Loucy (cell line): ENCODE measurements at regions not wholly inside any gene's neighbourhood (a gene's known extent, or its start where the extent isn't known, plus 50 kb on each side); places are given as distances from the start of the nearest gene placed in this dataset.

Experiments used
- H2AFZ ChIP-seq: fragments of 200-600 bp; sonication (generic); 2 replicates; pipeline ENCODE4 v1.6.0; 2016; ENCODE audit warnings: antibody characterized with exemption, mild to moderate bottlenecking, low read length, moderate library complexity
- H3F3A ChIP-seq: fragments of 200-600 bp; 2 replicates; pipeline ENCODE4 v1.6.0; 2016; ENCODE audit warnings: antibody characterized with exemption, low read depth, mild to moderate bottlenecking
- H3K27me3 ChIP-seq: fragments of 200-600 bp; sonication (generic); 2 replicates; pipeline ENCODE4 v1.6.1; 2014; ENCODE audit warnings: low read length, mild to moderate bottlenecking; ENCODE audit not compliant: insufficient read depth, poor library complexity, severe bottlenecking
- H3K36me3 ChIP-seq: fragments of 200-600 bp; sonication (generic); 2 replicates; pipeline ENCODE4 v1.6.1; 2016; ENCODE audit warnings: low read length; ENCODE audit not compliant: insufficient read depth
- H3K4me1 ChIP-seq: fragments of 200-600 bp; sonication (generic); 2 replicates; pipeline ENCODE4 v1.5.1; 2014; ENCODE audit warnings: low read length, mild to moderate bottlenecking; ENCODE audit not compliant: insufficient read depth, poor library complexity, severe bottlenecking
- H3K4me2 ChIP-seq: fragments of 200-600 bp; sonication (generic); 2 replicates; pipeline ENCODE4 v1.6.0; 2014; ENCODE audit warnings: antibody characterized with exemption, low read length, low read depth, mild to moderate bottlenecking; ENCODE audit not compliant: poor library complexity, severe bottlenecking
- H3K4me3 ChIP-seq: fragments of 200-600 bp; sonication (generic); 2 replicates; pipeline ENCODE4 v1.5.1; 2014; ENCODE audit warnings: low read length, mild to moderate bottlenecking, mixed read lengths; ENCODE audit not compliant: poor library complexity, severe bottlenecking
- H3K79me2 ChIP-seq: fragments of 200-600 bp; sonication (generic); 2 replicates; pipeline ENCODE4 v1.6.1; 2014; ENCODE audit warnings: low read length; ENCODE audit not compliant: insufficient read depth
- H3K9ac ChIP-seq: fragments of 200-600 bp; sonication (generic); 2 replicates; pipeline ENCODE4 v1.6.0; 2014; ENCODE audit warnings: mild to moderate bottlenecking, low read depth, low read length, moderate library complexity; ENCODE audit not compliant: poor library complexity, severe bottlenecking
- H3K9me2 ChIP-seq: fragments of 200-600 bp; sonication (generic); replicated peaks from 2 replicates; pipeline ENCODE4 v1.6.1; 2016; ENCODE audit warnings: low read depth, low read length, mixed read lengths
- H3K9me3 ChIP-seq: fragments of 200-600 bp; sonication (generic); 2 replicates; pipeline ENCODE4 v1.6.1; 2014; ENCODE audit warnings: mild to moderate bottlenecking, antibody characterized with exemption, low read length, low read depth; ENCODE audit not compliant: insufficient read depth
- H4K20me1 ChIP-seq: fragments of 200-600 bp; sonication (generic); 2 replicates; pipeline ENCODE4 v1.6.0; 2014; ENCODE audit warnings: antibody characterized with exemption, low read length, mild to moderate bottlenecking; ENCODE audit not compliant: insufficient read depth, poor library complexity, severe bottlenecking
- EZH2phosphoT487 ChIP-seq: fragments of 200-600 bp; IDR thresholded peaks from 2 replicates; pipeline ENCODE4 v1.6.1; 2018; ENCODE audit warnings: antibody characterized with exemption, mild to moderate bottlenecking, moderate library complexity, borderline replicate concordance
- TF ChIP-seq, protein P1 (sequence below): fragments of 200-600 bp; sonication (generic); conservative IDR thresholded peaks from 2 replicates; pipeline ENCODE4 v1.5.1; 2014; ENCODE audit warnings: mild to moderate bottlenecking, antibody characterized with exemption, low read length

DNA sequence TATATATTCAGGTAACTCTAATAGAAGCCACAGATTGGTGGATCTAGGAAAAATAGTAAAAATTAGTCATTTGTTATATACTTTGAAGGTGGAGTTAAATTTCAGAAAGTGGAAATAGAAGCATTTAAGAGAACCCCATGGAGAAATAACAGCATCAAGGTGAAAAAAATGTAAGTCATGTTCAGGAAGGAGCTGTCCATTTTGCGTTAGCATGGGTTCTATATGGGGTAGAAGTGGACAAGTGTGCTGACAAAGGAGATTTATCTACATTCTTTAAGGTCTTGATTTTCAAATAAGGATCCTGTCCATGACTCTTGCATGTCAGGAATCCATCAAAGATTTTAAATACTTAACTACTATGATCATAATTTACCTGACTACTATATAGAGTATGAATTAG is 50.2 kb upstream of the ROBO1 start:
- Histone ChIP-seq H3K4me1 (no peaks in the 10 kb centered on the region), H3K4me3 (no peak overlapping the region), H3K4me2 (no peak overlapping the region), H3K9ac (no peak overlapping the region), H3K36me3 (no peaks in the 10 kb centered on the region), H3K79me2 (no peaks in the 10 kb centered on the region), H3K9me3 (no peaks in the 10 kb centered on the region), H3F3A (no peaks in the 10 kb centered on the region), H3K27me3 (no peaks in the 10 kb centered on the region), H2AFZ (no peak overlapping the region), H4K20me1 (no peaks in the 10 kb centered on the region), H3K9me2 (no peaks in the 10 kb centered on the region)
- TF ChIP-seq, protein P1, sequence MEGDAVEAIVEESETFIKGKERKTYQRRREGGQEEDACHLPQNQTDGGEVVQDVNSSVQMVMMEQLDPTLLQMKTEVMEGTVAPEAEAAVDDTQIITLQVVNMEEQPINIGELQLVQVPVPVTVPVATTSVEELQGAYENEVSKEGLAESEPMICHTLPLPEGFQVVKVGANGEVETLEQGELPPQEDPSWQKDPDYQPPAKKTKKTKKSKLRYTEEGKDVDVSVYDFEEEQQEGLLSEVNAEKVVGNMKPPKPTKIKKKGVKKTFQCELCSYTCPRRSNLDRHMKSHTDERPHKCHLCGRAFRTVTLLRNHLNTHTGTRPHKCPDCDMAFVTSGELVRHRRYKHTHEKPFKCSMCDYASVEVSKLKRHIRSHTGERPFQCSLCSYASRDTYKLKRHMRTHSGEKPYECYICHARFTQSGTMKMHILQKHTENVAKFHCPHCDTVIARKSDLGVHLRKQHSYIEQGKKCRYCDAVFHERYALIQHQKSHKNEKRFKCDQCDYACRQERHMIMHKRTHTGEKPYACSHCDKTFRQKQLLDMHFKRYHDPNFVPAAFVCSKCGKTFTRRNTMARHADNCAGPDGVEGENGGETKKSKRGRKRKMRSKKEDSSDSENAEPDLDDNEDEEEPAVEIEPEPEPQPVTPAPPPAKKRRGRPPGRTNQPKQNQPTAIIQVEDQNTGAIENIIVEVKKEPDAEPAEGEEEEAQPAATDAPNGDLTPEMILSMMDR = no peak
- no peak for TF ChIP-seq EZH2phosphoT487
